EL (cell line): ENCODE measurements at regions not wholly inside any gene's neighbourhood (a gene's known extent, or its start where the extent isn't known, plus 50 kb on each side); places are given as distances from the start of the nearest gene placed in this dataset.

ENCODE experiments used
- DNase-seq: peaks from one replicate; pipeline ENCODE4 v3.0.0-alpha.2; 2016

DNA sequence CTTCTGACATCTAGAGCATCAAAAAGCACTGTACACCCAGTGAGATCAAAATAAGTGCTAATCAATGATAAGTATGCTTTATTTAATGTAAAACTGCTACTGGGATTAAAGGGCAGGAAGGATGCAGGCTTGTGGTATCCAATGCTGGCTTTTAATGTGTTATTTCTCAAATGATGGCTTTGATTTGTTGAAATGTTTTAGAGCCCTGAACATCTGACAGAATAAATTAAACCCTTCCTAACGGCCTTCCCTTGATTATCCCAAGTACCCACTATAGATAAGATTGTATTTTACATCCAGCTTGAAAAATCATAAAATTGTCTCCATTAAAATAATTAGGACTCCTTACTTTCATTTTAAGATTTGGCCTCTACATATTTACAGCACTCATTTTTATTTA is 382.9 kb downstream of the HNRNPD start:
- DNase-seq = no peak

DNA sequence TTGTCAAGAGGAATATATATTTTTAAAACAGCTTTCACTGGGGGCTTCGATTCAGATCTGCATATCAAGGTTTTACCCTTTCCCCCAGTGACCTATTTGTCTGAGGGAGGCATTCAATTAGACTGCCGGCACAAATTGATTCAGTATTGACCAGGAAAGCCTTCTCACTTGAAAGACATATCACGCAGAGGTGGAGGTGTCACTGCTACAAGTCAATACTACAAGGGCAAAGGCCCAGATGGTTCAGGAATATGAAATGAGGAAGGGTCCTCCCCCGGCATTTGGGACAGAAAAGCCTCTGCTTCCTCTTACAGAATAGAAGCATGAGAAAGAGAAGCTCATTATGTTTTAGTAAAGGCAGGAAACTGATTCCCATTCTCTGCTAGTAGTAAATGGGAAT is 383.6 kb downstream of the HNRNPD start:
- no peak for DNase-seq

DNA sequence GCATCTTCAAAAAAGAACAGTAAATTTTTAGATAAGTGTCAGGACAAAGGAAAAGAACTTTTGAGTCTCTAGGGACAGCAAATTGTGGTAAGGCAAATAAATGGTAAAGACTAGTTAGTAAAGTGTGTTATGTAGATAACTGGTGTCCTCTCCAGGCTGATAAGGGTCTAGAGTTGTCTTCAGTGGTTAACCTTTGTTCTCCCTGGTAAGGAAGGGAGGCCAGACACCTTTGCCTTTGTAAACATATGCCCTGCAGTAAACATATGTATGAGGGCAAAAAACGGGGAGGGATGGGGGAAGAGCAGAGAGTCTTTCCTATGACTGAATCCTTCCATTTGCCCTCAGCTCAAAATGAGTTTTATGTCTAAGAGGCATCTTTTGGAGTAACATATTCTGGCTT is 384.6 kb downstream of the HNRNPD start:
- no peak for DNase-seq

DNA sequence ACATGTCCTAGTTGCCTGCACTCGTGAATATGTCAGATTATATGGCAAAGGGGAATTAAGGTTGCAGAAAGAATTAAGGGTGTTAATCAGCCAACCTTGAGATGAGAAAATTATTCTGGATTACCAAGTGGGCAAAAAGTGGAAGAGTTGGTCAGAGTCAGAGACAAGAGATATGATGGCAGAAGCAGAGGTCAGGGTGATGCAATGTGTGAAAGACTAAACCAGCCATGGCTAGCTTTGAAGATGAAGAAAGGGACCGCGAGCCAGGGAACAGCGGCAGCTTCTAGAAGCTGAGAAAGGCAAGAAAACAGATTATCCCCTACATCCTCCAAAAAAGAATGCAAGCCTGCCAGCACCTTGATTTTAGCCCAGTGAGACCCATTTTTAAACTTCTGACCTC is 385.6 kb downstream of the HNRNPD start:
- DNase-seq = no peak

DNA sequence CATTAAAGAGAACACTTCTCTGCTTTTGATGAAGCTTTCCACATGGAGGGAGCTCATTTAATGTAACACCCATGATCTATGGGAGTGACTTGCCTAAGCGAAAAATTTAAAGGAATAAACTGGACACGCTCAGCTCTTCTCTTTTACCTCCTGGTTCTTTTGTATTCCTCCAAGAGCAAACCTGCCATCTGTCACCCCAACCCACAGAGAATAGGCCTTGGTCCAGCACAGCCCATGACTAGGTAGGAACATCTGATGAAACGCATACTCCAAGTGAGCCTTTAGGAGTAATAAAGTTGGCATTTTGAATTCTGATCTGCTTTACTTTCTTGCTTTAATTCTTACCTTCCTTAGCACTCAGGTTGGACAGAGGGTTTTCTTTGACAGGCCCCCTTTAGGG is 389.0 kb downstream of the HNRNPD start:
- no peak for DNase-seq

DNA sequence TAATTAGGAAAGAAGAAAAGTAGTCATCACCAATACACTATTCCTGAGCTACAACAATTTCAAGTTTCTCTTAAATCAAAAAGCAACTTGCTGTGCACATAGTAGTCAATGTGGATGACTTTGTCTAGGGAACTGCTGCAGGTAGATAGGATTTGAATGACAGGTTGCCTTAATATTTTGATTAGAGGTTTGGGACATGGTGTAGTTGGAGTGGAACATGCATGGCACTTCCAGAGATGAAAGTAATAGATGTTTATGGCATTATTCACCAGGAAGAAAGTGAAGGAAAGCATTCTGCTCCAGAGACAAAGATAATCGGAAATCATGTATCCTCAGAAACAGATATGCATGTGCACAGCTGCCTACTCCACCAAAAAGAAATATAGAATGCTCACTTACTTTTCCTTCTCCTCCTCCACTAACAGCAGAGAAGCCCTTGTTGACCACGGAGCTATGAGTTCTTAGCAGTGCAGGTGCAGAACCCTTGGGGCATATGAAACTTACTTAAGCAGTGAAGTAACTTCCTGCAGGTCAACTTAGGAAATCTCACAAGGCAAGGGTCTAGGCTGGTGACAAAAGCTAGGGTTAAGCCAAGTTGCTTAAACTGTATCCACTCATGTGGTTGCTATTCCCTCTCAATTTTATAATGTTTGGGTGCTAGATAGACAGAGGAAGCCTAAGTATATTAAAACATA is 390.8 kb downstream of the HNRNPD start:
- DNase-seq = no peak

DNA sequence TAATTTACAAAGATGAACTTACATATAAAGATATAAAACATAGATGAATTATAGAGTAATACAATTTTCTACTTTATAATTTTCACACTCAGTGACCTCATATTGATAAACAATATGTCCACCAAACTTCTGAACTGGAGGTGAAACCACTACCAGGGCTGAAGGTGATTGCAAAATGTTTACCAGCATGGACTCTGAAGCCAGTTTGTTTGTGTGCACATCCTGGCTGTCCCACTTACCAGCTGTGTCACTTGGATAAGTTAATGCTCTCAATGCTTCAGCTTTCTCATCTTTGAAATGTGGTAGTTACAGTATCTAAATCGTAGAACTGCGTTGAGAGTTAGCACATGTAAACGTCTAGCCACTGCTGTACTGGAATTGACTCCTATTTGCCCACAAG is 392.6 kb downstream of the HNRNPD start:
- no peak for DNase-seq

DNA sequence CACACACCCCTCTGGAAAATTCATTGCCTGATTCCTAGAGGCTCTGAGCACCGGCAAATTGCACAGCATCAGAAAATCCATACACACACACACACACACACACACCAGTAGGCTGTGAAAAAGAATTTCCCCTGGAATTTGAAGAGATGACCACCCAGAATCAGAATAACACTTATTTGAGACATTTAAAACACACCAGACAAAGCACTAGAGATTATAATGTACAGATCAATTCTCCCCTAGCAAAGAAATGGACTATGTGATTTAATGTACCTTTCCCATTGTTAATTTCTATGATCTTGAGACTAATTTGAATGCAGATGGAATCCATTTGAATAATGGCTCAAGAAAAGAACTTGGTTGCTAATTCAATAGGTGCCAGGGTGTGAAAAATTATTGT is 399.3 kb downstream of the HNRNPD start:
- DNase-seq = no peak

DNA sequence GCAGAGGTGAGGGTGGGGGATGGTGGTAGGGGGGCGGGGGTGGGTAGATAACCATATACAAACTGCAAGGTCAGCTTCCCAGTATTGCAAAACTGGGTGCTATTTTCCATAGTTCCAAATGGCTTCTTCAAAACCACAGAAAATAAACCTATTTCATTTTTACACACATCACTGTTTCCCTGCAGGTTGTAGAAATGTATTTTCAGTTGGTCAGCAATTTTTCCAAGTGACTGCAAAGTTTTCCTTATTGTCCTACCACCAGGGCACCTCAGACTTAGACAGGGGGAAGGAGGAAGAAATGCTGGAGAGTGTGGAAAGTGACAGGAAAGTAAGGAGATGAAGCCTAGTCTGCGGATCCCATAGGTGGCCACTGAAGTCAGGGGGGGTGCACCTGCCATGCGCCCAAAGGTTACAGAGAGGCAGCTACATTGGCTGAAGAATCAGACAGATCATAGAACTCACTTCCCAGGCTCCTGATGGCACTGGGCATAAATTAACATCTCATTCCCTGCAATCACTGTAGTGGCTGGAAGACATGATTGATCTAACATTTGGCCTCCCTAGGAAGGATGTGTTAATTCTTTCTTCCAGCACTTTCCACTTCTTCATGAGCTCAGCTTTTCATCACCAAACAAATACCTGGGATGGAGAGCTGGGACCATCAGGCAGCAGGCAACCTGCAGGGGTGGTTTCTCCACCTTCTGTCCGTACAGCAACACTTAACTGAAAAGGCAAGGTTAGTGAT is 402.0 kb downstream of the HNRNPD start:
- DNase-seq = no peak

DNA sequence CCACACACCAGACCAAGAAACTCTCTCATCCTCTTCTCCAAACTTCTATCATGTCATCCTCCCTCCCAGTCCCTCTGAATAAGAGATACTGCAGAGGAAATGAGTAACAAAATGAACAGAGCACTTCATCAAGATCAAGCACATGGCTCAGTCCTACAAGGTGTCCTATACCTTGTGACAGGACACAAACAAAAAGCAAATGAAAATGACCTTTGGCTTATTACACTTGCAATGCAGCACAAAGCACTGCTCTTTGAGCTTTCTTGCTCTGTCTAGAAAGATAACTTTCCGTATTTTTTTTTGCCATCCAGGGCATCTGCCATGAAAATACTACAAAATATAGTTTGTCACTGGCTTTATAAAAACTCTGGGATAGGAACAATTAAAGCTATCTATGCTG is 402.7 kb downstream of the HNRNPD start:
- DNase-seq = no peak

DNA sequence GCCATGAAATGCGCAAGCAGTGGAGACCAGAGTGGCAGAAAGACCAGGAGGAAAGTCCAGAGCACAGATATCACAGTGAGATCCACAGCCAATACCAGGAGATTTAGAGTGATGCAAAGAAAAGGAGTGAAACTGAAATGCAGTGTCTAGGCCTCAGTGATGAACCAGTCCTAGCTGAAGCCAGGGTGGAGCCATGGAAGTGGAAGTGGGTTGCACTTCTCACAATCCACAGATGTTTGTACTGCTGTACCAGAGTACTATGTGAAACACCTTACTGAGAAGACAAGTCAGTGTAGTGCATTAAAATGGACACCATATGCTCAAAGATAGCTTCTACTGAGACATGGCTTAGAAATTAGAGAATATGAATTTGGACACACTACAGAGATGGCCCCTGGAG is 403.3 kb downstream of the HNRNPD start:
- DNase-seq = no peak

DNA sequence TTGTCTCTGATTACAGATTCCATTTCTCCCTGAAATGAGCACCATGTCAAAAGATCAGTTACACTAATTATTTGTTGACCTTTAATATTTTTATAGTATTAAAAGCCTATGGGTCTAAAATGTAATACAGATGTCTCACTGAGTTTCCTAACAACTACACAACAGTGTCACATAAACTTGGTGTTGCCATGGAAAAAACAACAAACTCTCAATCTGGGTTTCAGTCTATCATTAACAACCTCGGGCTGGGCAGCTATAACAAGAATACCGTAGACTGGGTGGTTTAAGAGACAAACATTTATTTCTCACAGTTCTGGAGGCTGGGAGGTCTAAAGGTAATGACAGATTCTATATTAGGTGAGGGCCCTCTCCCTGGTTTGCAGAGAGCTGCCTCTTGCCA is 407.1 kb downstream of the HNRNPD start:
- DNase-seq = no peak

DNA sequence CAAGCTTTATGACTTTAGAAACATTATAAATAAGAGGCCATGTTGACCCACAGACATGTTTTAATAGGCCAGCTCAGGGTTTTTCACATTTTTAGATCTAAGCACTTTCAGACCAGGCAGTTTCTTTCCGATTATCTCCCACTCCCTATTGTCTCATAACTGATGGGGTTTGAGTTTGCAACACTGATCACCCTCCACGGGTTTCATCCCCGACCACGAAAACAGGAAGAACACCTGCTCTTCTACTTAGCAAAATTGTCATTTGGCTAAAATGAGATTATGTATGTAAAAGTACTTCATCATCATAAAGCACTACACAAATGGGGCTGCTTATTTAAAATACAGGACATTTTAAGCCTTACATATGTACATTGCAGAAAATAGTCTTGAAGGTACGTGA is 407.9 kb downstream of the HNRNPD start:
- DNase-seq = no peak

DNA sequence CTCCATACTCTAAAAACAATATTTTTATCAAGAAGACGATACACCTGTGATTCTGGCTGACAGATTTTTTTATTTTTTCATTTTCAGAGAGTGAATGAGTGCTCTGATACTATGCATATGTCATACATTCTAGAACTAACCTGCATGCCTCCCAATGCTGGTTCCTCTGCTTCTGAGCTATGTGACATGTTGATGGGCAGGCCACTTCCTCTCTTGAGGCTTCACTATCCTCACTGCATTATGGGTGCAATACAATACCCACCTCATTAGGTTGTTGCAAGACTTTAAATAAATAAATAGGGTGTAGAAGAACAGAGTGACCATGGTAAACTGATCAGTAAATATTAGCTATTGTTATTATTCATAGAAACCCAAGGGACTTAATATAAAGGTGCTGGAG is 408.3 kb downstream of the HNRNPD start:
- DNase-seq = no peak

DNA sequence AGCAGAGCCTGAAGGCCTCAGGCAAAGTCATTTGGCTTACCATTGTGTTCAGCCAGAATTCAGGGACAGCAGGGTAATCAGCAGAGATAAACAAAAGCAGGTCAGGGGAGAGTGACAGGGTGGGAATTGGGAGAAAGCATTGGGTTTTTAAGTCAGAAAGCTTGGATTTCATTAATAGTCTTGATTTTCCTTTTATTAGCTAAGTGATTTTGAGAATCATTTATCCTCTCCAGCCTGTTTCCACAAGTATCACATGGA is 410.1 kb downstream of the HNRNPD start:
- DNase-seq = no peak

DNA sequence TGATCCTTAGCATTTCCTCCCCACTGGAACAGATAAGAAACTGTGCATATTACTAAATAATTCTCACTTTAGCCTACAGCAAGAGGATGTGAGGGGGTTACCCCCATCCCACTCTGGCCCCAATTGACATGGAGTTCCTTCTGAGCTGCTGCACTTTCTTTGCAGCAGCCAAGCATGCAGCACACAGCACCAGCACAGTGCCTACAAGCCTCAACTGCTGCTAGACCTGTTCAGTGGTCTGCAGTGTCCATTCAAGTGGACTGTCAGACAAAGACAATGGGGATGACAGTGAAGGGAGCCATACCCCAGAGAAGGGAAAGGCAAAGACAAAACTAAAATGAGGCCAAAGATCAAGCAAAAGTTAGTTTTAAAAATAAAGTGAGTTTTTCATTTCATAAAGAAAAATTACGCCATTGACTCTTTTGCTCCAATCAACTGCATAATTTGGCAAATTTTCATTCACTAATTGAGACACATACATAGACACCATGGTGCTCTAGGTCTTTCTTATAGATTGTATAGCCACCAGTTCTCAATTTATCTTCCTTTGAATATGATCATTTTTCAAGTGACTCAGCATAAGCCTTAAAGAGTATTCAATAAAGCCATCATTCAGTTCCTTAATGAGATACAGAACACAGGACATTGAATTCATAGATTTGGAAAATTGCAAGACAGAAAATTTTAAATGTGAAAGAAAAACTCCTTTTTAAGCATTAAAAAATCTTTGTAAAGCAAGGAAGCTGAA is 410.6 kb downstream of the HNRNPD start:
- DNase-seq = no peak

DNA sequence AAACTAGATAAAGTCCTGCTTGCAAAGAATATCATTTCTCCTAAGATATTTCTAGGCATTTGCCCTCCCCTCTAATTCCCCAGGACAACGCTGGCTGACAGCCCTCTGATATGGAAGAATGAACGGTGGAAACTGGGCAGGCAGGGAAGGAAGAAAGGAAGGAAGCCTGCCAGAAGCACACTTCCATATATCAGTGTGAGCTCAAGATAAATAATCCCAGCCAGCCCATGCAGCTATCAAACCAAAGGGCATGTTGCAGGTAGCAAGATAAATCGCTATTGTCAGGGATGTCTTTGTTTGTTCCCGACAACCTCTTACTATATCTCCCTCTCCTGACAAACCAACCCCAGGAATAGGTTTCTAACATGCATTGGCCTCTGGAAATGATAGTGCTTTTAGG is 412.8 kb downstream of the HNRNPD start:
- no peak for DNase-seq

DNA sequence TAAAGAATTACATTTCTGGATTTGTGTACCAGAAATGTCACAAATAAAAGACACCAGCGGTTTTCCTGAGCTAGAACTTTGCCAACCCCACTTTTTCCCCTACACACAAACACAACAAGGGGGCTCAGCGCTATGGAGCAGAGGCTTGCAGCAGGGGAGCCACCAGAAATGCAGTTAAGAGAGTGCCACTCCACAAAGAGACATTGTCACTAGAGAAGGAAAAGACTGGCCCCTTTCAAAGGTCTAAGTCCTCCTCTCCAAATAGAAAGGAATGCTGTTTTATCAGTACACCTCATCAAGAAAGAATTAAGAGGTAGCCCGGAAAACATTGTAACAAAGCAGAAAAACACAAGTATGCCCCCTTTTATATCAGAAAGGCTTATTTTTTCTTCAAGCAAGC is 419.5 kb downstream of the HNRNPD start:
- no peak for DNase-seq

DNA sequence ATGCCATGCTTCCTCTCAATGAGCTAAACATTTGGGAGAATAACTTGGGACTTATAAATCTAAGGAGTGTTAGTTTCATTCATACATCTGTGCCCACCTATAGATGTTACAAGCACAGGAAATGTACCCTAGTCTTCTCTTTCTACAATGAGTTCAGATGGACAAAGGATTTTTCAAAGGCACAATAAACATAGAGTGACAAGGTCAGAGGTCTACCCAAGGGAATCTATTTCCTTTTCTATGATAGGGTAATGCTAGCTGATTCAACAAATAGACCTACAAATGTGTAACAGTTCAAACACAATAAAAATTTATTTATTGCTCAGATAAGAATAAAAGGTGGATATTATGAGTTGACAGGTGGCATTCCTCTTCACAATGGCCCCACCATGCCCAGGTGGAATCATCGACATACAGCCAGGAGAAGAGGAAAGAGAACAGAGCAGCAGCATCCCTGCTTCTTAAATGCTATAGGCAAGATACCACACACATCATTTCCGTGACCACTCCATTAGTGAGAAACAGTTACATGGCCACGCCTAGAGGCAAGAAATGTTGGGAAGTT is 421.8 kb downstream of the HNRNPD start:
- no peak for DNase-seq

DNA sequence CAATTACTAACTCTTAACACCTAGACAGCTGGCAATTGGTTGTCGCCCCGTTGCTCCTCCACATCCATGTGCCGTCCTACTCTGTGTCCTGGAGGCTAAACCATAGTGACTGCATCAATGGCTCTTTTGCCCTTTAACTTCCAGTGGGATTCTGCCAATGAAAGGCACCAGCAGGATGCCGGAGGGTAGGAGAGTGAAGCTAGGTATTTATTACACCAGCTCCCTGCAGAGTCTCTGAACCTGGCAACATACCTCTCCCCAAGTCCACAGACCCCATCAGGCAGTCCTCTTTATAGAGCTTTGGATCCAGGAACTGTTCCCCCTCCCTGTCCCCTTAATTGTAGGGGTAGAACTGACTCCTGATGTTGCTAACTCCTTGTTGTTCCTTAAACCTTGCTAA is 426.8 kb downstream of the HNRNPD start:
- DNase-seq = no peak

DNA sequence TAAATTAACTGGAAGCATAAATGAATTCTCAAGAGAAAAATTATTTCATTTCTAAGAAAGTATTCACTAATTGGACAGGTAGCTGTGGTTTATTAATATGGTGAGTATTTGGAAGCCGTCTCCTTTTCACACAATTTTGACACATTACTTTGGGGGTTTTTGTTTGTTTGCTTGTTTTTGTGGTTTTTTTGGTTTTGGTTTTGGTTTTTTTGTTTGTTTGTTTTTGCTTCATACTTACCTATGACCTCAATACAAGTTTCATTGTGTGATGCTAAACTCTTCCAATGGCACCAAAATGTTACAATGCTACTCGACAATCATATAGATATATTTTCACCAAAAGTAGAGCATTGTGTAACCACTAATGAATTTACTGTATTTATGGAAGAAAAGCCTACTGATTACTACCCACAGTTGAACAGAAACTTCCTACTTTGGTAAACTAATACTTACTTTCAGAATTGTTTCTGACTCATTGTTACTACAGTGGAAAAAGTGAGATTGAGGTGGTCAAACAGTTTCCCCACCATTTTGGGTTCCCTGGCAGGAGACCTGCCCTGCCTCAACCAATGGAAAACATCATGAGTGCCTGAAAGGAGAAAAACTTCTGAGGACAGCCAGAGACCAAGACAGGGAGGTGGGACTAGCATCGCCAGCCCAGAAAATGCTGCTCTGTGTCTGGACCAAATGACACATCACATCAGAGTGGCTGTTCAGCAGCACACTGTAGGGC is 443.1 kb downstream of the HNRNPD start:
- no peak for DNase-seq

DNA sequence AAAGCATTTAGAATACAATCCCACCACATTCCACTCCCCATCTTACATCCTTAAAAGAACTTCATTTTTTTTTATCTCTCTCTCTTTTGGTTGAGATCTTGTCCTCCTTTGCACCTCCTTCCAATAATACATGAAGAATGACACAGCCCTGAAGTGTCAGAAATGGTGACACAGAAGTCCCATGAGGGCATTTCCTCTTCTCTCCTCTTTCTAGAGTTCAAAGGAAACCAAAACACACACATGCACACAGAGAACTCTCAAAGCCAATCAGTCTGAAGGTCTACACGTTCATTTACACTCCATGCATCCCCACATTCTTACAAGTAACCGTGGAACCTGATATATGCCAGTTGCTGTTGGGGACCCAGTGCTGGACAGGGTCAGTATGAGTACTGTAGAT is 450.7 kb downstream of the HNRNPD start:
- DNase-seq = no peak

DNA sequence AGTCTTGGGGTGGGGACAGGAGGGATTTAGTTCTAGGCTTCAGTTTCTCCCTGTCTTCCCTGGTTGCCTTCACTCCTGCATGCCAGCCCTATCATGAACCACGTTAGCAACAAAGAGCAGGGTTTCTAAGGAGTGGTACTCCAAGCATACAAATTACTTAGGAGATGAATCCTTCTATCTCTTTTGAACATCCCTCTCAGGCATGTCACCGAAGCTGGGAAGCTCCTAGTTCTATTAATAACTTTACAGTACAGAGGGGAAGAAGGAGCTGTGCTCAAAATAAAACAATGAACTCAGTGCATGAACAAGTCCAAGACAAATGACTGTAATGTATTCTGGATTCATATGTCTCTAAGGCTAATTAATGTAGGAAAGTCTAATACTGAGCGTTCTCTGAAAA is 450.6 kb upstream of the RASGEF1B start:
- no peak for DNase-seq
